ENCODE measurements at regions not wholly inside any gene's neighbourhood (a gene's known extent, or its start where the extent isn't known, plus 50 kb on each side); places are given as distances from the start of the nearest gene placed in this dataset.

DNA sequence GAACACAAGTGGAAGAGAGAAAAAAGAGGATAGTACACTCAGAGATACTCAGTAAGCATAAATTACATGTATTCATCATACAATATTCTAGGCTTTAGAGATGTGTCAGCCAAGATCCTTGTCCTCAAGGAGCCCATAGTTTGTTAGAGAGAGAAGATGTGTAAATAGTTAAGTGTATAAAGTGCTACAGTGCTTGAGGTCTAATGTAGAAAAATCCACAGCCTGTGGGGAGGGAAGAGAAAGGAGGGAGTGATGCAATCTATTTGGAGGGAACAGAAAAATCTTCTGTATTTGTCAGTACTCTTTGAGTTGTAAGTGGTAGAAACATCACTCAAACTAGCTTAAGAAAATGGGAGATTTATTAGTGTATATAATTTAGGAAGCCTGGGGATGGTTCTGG, 81.9 kb downstream of the PALM2AKAP2 start:
- TF ChIP-seq, protein P1, sequence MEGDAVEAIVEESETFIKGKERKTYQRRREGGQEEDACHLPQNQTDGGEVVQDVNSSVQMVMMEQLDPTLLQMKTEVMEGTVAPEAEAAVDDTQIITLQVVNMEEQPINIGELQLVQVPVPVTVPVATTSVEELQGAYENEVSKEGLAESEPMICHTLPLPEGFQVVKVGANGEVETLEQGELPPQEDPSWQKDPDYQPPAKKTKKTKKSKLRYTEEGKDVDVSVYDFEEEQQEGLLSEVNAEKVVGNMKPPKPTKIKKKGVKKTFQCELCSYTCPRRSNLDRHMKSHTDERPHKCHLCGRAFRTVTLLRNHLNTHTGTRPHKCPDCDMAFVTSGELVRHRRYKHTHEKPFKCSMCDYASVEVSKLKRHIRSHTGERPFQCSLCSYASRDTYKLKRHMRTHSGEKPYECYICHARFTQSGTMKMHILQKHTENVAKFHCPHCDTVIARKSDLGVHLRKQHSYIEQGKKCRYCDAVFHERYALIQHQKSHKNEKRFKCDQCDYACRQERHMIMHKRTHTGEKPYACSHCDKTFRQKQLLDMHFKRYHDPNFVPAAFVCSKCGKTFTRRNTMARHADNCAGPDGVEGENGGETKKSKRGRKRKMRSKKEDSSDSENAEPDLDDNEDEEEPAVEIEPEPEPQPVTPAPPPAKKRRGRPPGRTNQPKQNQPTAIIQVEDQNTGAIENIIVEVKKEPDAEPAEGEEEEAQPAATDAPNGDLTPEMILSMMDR (IDR thresholded peaks at IDR 0.05), result no peak
- TF ChIP-seq POLR2A (IDR thresholded peaks at IDR 0.05) (no peak), POLR2AphosphoS5 (IDR thresholded peaks at IDR 0.05) (no peak)
